ENCODE measurements at regions not wholly inside any gene's neighbourhood (a gene's known extent, or its start where the extent isn't known, plus 50 kb on each side); places are given as distances from the start of the nearest gene placed in this dataset.
"Not testable (repeated sequence)": the region's sequence is repeated elsewhere in the genome, so short reads cannot be mapped to it uniquely, and the experiment has no call there.

- TF ChIP-seq, protein P1, sequence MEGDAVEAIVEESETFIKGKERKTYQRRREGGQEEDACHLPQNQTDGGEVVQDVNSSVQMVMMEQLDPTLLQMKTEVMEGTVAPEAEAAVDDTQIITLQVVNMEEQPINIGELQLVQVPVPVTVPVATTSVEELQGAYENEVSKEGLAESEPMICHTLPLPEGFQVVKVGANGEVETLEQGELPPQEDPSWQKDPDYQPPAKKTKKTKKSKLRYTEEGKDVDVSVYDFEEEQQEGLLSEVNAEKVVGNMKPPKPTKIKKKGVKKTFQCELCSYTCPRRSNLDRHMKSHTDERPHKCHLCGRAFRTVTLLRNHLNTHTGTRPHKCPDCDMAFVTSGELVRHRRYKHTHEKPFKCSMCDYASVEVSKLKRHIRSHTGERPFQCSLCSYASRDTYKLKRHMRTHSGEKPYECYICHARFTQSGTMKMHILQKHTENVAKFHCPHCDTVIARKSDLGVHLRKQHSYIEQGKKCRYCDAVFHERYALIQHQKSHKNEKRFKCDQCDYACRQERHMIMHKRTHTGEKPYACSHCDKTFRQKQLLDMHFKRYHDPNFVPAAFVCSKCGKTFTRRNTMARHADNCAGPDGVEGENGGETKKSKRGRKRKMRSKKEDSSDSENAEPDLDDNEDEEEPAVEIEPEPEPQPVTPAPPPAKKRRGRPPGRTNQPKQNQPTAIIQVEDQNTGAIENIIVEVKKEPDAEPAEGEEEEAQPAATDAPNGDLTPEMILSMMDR (IDR thresholded peaks at IDR 0.05) = no peak
- TF ChIP-seq POLR2A (IDR thresholded peaks at IDR 0.05) = no peak
- TF ChIP-seq EP300 (IDR thresholded peaks at IDR 0.05) = no peak
- TF ChIP-seq POLR2AphosphoS5 (IDR thresholded peaks at IDR 0.05) = no peak
- H3K27ac ChIP-seq = no peak overlapping the region
- no peaks in the 10 kb centered on the region for H3K9me3 ChIP-seq
- H3K27me3 ChIP-seq = no peaks in the 10 kb centered on the region
- H3K36me3 ChIP-seq = no peaks in the 10 kb centered on the region
- H3K4me3 ChIP-seq = no peak overlapping the region
- 50 to 76% methylated on average over 1 of the region's 1 CpG for WGBS, 2 donors (ENCODE audit: low coverage in 1 of 2)
- H3K4me1 ChIP-seq = no peaks in the 10 kb centered on the region
- ATAC-seq = no peak
Measured at GRCh38 chr2:166775176-166775575, 113.1 kb upstream of the XIRP2 start.

DNA sequence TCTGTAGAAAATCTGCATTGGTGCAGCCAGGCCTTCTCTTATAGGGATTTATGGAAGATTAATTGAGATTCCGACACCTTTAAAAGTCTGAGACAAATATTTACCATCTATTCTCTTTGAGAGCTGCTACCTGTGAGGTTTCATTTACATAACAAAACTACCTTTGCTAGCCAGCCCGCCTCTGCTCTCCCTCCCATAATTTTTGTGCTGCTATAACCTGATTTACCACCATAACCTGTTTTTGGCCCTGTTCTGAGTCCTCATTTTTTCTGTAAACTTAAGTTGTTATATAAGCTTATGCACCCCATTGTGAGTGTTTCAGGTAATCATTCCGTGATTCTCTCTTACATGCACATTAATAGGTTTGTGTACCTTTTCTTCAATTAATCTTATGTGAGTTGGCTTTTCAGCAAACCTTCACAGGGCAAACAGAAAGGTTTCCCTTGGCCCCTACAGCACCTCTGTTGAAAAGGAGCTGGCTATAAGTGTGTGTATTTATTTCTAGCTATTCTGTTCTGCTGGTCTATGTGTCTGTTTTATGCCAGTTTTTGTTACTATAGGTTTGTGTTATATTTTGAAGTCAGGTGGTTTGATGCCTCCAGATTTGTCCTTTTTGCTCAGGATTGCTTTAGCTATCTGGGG, 114.9 kb upstream of the XIRP2 start:
- H3K27me3 ChIP-seq = no peaks in the 10 kb centered on the region
- no peaks in the 10 kb centered on the region for H3K36me3 ChIP-seq
- H3K4me1 ChIP-seq = no peaks in the 10 kb centered on the region
- ATAC-seq = no peak
- TF ChIP-seq POLR2AphosphoS5 (IDR thresholded peaks at IDR 0.05) (no peak), POLR2A (IDR thresholded peaks at IDR 0.05) (no peak), EP300 (IDR thresholded peaks at IDR 0.05) (no peak)
- TF ChIP-seq, protein P1 (IDR thresholded peaks at IDR 0.05) = no peak
- no peak overlapping the region for H3K27ac ChIP-seq
- H3K4me3 ChIP-seq = no peak overlapping the region
- 55 to 78% methylated on average over 2 to 3 of the region's 3 CpGs for WGBS, 2 donors (ENCODE audit: low coverage in 1 of 2)
- H3K9me3 ChIP-seq = peaks cover 0 to 6% (median 0%) of the 10 kb centered on the region in 3 donors

DNA sequence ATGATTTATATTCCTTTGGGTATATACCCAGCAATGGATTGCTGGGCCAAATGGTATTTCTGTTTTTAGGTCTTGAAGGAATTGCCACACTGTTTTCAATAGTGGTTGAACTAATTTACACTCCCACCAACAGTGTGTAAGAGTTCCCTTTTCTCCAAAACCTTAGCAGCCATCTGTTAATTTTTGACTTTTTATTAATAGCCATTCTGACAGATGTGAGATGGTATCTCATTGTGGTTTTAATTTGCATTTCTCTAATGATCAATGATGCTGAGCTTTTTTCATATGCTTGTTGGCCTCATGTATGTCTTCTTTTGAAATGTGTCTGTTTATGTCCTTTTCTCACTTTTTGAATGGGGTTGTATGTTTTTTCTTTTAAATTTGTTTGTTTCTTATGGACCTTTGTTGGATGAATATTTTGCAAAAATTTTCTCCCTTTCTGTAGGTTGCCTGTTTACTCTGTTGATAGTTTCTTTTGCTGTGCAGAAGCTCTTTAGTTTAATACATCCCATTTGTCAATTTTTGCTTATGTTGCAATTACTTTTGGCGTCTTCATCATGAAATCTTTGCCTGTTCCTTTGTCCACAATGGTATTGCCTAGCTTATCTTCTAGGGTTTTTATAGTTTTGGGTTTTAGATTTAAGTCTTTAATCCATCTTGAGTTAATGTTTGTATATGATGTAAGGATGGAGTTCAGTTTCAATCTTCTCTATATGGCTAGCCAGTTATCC, 119.7 kb upstream of the XIRP2 start:
- TF ChIP-seq, protein P1 (IDR thresholded peaks at IDR 0.05) = no peak
- no peak for TF ChIP-seq POLR2A (IDR thresholded peaks at IDR 0.05)
- Histone ChIP-seq H3K27me3 (no peaks in the 10 kb centered on the region), H3K27ac (no peak overlapping the region), H3K4me3 (no peak overlapping the region), H3K4me1 (no peaks in the 10 kb centered on the region), H3K36me3 (no peaks in the 10 kb centered on the region), H3K9me3 (peaks cover 0 to 6% (median 0%) of the 10 kb centered on the region in 3 donors)
- ATAC-seq = no peak
- WGBS, 2 donors (ENCODE audit: low coverage in 1 of 2) = 44 to 67% methylated on average over 1 of the region's 1 CpG

- H3K27ac ChIP-seq, ATAC-seq: not testable (repeated sequence)
- WGBS, 2 donors (ENCODE audit: low coverage in 1 of 2) = 74 to 83% methylated on average over 7 to 13 of the region's 13 CpGs
Measured at GRCh38 chr2:166766769-166767322, 121.4 kb upstream of the XIRP2 start.

DNA sequence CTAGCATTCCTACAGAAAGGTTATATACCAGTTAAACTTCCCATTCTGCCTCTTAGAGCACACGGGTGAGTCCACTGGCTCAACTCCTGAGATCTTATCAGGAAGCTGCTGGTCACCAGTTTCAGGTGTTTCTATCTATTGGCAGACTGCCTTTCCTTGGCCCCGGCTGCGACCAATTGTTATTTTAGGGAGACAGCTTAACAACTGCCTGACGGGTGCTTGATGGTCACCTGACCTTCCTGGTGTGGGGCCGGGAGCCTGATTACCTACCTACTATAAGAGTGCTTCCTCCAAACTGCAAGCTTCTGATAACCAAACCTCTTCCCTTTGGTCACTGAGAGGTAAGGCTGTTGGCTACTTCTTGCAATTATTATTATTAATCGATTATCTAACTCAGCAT, 122.1 kb upstream of the XIRP2 start:
- H3K36me3 ChIP-seq = no peaks in the 10 kb centered on the region
- peaks cover 0 to 6% (median 0%) of the 10 kb centered on the region in 3 donors for H3K9me3 ChIP-seq
- TF ChIP-seq EP300 (IDR thresholded peaks at IDR 0.05) = no peak
- TF ChIP-seq, protein P1 (IDR thresholded peaks at IDR 0.05) = no peak
- no peak for TF ChIP-seq POLR2A (IDR thresholded peaks at IDR 0.05)
- TF ChIP-seq POLR2AphosphoS5 (IDR thresholded peaks at IDR 0.05) = no peak
- H3K27ac ChIP-seq = no peak overlapping the region
- H3K4me3 ChIP-seq = no peak overlapping the region
- H3K4me1 ChIP-seq = no peaks in the 10 kb centered on the region
- ATAC-seq = no peak
- 33 to 61% methylated on average over 3 to 5 of the region's 6 CpGs for WGBS, 2 donors (ENCODE audit: low coverage in 1 of 2)
- H3K27me3 ChIP-seq = no peaks in the 10 kb centered on the region

More at GRCh38 chr2:166766769-166767322, 121.4 kb upstream of the XIRP2 start:
- not testable (repeated sequence) for H3K4me1 ChIP-seq, H3K27me3 ChIP-seq, H3K4me3 ChIP-seq, H3K9me3 ChIP-seq, H3K36me3 ChIP-seq
